Astrocyte of the spinal cord (primary cell): ENCODE measurements at regions not wholly inside any gene's neighbourhood (a gene's known extent, or its start where the extent isn't known, plus 50 kb on each side); places are given as distances from the start of the nearest gene placed in this dataset.
"Not testable (repeated sequence)": the region's sequence is repeated elsewhere in the genome, so short reads cannot be mapped to it uniquely, and the experiment has no call there.

Experiments
- DNase-seq: peaks from one replicate; pipeline ENCODE4 v3.0.0; 2011; ENCODE audit warnings: low read depth, low spot score
- H3K4me3 ChIP-seq: 2 replicates; pipeline ENCODE4 v1.5.1; 2011; ENCODE audit warnings: low read depth, mild to moderate bottlenecking, low read length, moderate library complexity
- in situ Hi-C: cut with HindIII; loops from 2 replicates; pipeline ENCODE4 v1.10.0; 2017; ENCODE audit warnings: low sequenced_read_pairs
- TF ChIP-seq, protein P1 (sequence below): IDR thresholded peaks from 2 replicates; pipeline ENCODE4 v1.5.1; 2012; ENCODE audit warnings: low read depth, mild to moderate bottlenecking, low read length, inconsistent platforms

GRCh38 chr18:39238981-39239660 is 1673.5 kb upstream of the CELF4 start:
- in situ Hi-C loops = no loop called here
- no peak for DNase-seq
- no peak overlapping the region for H3K4me3 ChIP-seq
- TF ChIP-seq, protein P1, sequence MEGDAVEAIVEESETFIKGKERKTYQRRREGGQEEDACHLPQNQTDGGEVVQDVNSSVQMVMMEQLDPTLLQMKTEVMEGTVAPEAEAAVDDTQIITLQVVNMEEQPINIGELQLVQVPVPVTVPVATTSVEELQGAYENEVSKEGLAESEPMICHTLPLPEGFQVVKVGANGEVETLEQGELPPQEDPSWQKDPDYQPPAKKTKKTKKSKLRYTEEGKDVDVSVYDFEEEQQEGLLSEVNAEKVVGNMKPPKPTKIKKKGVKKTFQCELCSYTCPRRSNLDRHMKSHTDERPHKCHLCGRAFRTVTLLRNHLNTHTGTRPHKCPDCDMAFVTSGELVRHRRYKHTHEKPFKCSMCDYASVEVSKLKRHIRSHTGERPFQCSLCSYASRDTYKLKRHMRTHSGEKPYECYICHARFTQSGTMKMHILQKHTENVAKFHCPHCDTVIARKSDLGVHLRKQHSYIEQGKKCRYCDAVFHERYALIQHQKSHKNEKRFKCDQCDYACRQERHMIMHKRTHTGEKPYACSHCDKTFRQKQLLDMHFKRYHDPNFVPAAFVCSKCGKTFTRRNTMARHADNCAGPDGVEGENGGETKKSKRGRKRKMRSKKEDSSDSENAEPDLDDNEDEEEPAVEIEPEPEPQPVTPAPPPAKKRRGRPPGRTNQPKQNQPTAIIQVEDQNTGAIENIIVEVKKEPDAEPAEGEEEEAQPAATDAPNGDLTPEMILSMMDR = no peak

DNA sequence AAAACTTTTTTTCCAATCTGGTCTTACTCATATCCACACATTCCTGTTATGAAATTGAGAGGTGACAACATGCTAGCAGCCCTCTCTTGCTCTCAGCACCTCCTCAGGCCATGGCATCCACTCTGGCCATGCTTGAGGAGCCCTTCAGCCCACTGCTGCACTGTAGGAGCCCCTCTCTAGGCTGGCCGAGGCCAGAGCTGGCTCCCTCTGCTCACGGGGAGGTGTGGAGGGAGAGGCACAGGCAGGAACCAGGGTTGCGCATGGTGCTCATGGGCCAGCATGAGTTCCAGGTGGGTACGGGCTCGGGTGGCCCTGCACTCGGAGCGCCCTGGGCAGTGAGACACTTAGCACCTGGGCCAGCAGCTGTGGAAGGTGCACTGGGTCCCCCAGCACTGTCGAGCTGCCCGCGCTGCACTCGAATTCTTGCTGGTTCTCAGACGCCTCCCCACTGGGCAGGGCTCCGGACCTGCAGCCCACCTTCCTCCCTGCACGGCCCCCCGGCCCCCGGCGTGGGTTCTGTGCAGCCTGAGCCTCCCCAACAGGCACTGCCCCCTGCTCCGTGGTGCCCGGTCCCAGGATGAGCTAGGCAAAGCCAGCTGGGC is 1669.6 kb upstream of the CELF4 start:
- in situ Hi-C loops = no loop called here
- H3K4me3 ChIP-seq = no peak overlapping the region
- TF ChIP-seq, protein P1 = no peak
- no peak for DNase-seq

DNA sequence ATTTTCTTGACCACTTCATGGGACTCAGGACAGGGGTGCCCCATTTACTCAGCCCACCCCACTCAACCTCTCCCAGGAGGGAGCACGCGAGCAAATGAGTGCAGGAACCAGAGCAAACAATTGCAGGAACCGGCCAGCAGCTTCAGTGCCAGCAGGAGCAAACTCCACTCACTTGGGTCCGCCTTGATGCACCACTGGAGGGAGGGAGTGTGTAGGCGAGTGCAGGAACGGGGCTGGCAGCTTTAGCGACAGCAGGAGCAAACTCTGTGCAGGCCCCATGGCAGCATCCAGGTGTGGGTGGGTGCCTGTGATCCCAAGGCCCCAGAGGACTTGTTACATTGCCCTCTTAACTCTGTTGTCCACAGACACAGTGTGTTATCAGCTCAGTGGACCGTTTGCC is 1667.3 kb upstream of the CELF4 start:
- H3K4me3 ChIP-seq = no peak overlapping the region
- DNase-seq = no peak
- in situ Hi-C loops = no loop called here
- TF ChIP-seq, protein P1 = no peak

DNA sequence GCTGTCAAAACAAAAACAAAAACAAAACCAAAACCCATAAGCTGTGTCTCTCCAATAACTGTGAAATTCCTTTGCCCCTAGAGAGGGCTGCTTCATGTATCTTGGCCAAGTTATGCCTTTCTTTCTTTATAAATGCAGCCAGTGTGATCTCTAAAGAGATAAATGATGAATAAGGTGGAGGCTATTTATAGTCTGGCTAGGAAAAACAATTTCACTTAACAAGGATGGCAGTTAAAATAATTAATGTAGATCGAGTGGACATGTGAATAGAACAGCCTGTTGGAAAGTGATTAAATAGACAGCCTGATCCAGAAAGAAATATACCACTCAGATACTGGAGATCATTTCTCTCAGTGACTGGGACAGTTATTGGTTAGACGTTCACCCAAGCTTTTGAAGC is 1666.9 kb upstream of the CELF4 start:
- H3K4me3 ChIP-seq = no peak overlapping the region
- DNase-seq = no peak
- in situ Hi-C loops = no loop called here
- TF ChIP-seq, protein P1 = no peak

DNA sequence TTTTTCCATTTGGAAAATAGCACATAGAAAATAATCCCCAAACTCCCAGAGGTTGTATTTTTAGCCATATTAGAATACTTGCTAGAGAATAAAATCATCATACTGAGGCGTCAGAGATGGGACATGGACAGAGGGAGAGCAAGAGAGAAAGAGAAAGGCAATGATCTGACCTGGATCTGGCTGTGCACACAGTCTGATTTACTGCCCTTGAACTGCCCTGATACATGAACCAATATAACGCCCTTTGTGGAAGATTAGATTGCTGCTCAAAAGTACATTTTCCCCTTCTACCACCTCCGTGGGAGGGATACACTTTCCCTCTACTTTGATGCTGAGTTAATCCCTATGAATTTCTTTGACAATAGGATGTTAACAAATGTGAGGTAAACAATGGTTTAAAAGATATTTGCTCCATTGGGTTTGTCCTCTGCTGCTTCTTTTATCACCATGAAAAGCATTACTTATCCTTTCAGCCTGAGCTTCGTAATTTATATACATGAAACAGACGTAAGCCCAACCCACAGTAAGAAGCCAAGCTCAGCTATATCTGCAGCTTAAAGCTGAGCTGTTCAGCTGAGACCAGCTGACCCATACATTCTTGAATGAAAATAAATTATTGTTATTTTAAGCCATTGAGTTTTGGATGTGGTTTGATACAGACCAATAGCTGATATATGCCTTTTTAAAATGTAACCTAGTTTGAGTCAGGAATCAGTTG is 1664.6 kb upstream of the CELF4 start:
- in situ Hi-C loops = no loop called here
- TF ChIP-seq, protein P1 = no peak
- no peak for DNase-seq
- no peak overlapping the region for H3K4me3 ChIP-seq

GRCh38 chr18:39227769-39228168 is 1662.2 kb upstream of the CELF4 start:
- in situ Hi-C loops, H3K4me3 ChIP-seq, DNase-seq: not testable (repeated sequence)

GRCh38 chr18:39225373-39225772 is 1659.8 kb upstream of the CELF4 start:
- in situ Hi-C loops = no loop called here
- TF ChIP-seq, protein P1 = no peak
- no peak for DNase-seq
- H3K4me3 ChIP-seq = no peak overlapping the region
